Cardiac fibroblast (primary cell): ENCODE measurements at regions not wholly inside any gene's neighbourhood (a gene's known extent, or its start where the extent isn't known, plus 50 kb on each side); places are given as distances from the start of the nearest gene placed in this dataset.

Experiments used
- DNase-seq, 2 donors: peaks; one replicate each; pipeline versions ENCODE4 v3.0.0 to v3.0.0-alpha.2; 2010; ENCODE audit warnings: low read depth in 2 of 2
- H3K4me3 ChIP-seq, 2 donors: replicated peaks in 1 of 2; 1 replicate in 1 of 2; 2 replicates in 1 of 2; pipeline ENCODE4 v1.5.1; 2011; ENCODE audit warnings: low read depth in 2 of 2, low read length in 2 of 2, mild to moderate bottlenecking in 2 of 2, moderate library complexity in 1 of 2
- CTCF ChIP-seq: IDR thresholded peaks from one replicate; pipeline ENCODE4 v1.5.1; 2011; ENCODE audit warnings: low read depth, mild to moderate bottlenecking, low read length, inconsistent platforms

DNA sequence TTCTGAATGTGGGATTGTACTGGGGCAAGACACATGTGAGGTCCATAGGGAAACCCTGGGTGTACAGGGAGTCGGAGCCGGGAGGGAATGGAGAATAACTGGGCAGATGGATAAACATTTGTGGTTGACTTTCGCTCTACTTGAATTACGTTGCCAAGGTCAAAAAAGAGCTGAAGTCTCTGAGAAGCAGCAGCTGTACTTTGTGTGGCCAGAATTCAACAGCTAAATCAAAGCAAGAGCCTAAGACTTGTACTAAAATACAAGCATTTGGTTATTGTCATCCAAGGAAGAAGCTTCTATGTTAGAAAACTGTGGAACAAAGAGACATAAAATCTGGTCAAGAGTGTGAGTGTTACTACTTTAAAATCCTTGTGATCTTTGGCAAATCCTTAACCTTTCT lies 457.2 kb downstream of the ARL4A start:
- DNase-seq: peak; percentile 7 to 65
- TF ChIP-seq CTCF: no peak

DNA sequence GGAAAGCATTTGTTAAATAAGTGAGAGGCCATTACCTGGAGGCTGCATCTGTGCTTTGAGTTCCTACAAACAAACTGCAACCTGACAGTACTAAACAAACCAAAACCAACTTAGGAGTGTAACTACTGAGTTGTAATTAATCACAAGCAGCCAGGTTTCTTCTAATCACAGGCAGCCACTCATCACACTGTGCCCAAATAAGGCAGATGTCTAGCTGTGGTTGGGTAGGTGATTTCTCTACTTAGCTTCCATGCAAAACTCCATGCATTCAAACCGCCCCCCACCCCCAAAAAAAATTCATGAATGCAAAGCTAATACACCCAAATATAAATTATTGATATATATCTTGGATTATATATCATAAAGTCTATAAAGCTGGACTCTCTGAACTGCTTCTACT lies 461.1 kb downstream of the ARL4A start:
- TF ChIP-seq CTCF: no peak
- DNase-seq: no peak

More for the DNA sequence above, 457.2 kb downstream of the ARL4A start:
- no peak overlapping the region for H3K4me3 ChIP-seq

GRCh38 chr7:13151978-13152377 lies 464.5 kb downstream of the ARL4A start:
- no peak overlapping the region for H3K4me3 ChIP-seq
- no peak for TF ChIP-seq CTCF
- no peak for DNase-seq

More for the DNA sequence above, 461.1 kb downstream of the ARL4A start:
- no peak overlapping the region for H3K4me3 ChIP-seq

DNA sequence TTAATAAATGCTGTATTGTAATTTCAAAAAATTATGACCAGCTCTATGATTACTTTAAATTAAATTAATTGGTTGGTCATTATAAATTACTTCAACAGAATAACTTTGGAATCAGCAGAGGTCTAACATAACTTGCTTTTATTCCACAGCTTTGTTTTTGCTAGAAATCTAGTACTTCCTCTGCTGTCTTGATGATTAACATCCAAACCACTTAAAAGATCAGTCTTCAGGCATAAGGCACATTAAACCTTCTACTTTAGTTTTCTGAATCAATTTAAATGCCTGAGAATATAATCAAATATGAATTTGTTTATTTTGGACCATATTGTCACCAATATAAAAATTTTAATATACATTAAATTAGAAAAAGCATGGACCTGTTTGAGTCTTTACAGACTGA lies 465.3 kb downstream of the ARL4A start:
- DNase-seq: no peak
- H3K4me3 ChIP-seq: no peak overlapping the region
- no peak for TF ChIP-seq CTCF

DNA sequence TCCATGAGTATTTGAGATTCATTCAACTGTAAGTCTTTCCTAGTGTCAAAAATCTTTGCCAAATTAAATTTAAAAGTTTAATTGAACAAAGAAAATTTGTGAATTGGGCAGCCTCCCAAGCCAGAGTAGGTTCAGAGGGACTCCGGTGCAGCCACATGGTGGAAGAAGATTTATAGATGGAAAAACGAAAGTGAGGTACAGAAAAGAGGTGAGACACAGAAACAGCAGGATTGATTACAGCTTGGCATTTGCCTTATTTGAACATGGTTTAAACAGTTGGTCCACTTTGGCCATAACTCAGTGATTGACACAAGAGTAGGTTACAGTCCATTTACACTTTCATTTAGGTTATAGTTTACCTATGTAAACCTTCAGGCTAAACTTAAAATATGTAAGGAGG lies 465.8 kb downstream of the ARL4A start:
- no peak for TF ChIP-seq CTCF
- DNase-seq: no peak
- no peak overlapping the region for H3K4me3 ChIP-seq

GRCh38 chr7:13153742-13154141 lies 466.3 kb downstream of the ARL4A start:
- no peak overlapping the region for H3K4me3 ChIP-seq
- TF ChIP-seq CTCF: no peak
- no peak for DNase-seq

- no peak for DNase-seq
- no peak for TF ChIP-seq CTCF
- no peak overlapping the region for H3K4me3 ChIP-seq
These were observed 467.8 kb downstream of the ARL4A start for GRCh38 chr7:13155188-13155587.
